ENCODE measurements at regions not wholly inside any gene's neighbourhood (a gene's known extent, or its start where the extent isn't known, plus 50 kb on each side); places are given as distances from the start of the nearest gene placed in this dataset.

DNA sequence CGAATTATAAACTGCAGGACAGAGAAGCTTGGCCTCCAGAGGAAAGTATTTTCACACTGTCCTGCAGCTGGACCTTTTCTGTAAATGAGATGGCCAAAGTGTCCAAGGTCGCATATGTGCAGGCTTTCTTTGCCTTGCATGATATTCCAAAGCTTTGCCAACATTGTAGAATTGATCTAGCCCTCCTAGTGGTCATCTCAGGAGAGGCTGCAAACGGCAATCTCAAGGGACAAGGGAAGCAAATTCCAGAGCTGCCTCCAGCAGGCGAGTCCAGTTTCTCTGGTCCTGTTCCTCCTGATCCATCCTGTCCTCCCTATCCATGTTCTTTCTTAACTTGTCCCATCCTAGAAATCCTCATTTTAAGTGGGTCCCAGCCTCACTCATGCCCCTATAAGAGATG, 373.4 kb upstream of the PCDH15 start:
- TF ChIP-seq, protein P1, sequence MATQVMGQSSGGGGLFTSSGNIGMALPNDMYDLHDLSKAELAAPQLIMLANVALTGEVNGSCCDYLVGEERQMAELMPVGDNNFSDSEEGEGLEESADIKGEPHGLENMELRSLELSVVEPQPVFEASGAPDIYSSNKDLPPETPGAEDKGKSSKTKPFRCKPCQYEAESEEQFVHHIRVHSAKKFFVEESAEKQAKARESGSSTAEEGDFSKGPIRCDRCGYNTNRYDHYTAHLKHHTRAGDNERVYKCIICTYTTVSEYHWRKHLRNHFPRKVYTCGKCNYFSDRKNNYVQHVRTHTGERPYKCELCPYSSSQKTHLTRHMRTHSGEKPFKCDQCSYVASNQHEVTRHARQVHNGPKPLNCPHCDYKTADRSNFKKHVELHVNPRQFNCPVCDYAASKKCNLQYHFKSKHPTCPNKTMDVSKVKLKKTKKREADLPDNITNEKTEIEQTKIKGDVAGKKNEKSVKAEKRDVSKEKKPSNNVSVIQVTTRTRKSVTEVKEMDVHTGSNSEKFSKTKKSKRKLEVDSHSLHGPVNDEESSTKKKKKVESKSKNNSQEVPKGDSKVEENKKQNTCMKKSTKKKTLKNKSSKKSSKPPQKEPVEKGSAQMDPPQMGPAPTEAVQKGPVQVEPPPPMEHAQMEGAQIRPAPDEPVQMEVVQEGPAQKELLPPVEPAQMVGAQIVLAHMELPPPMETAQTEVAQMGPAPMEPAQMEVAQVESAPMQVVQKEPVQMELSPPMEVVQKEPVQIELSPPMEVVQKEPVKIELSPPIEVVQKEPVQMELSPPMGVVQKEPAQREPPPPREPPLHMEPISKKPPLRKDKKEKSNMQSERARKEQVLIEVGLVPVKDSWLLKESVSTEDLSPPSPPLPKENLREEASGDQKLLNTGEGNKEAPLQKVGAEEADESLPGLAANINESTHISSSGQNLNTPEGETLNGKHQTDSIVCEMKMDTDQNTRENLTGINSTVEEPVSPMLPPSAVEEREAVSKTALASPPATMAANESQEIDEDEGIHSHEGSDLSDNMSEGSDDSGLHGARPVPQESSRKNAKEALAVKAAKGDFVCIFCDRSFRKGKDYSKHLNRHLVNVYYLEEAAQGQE (IDR thresholded peaks at IDR 0.05; ENCODE audit: insufficient read depth in 1 of 2, low read depth in 2 of 2, low read length in 2 of 2): no peak
- TF ChIP-seq TAF1 (IDR thresholded peaks at IDR 0.05; ENCODE audit: borderline replicate concordance, insufficient read depth, low read length) (no peak), POLR2AphosphoS5 (IDR thresholded peaks at IDR 0.05; ENCODE audit: low read depth, low read length) (no peak), SIN3A (IDR thresholded peaks at IDR 0.05; ENCODE audit: borderline replicate concordance, insufficient read depth, low read length) (no peak), FOXP2 (optimal IDR thresholded peaks at IDR 0.05; ENCODE audit: borderline replicate concordance, extremely low read depth, extremely low read length, insufficient read depth) (no peak)

DNA sequence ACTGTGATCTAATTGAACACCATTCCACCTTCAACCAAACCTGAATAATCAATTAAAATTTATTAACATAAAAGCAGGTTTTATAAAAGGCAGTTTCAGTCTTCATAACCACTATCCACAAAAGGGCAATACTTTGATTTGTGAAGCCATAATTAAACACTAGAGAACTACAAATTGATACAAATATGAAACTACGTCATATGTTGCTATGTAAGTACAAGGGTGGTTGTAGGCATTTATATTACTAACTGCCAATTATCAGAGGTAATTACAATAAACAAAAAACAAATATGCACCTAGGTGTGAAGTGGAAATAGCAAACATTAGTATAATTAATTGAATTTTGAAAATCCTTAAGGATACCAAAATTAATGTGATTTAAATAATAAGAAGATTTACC, 368.5 kb upstream of the PCDH15 start:
- TF ChIP-seq TAF1 (IDR thresholded peaks at IDR 0.05; ENCODE audit: borderline replicate concordance, insufficient read depth, low read length) (no peak), FOXP2 (optimal IDR thresholded peaks at IDR 0.05; ENCODE audit: borderline replicate concordance, extremely low read depth, extremely low read length, insufficient read depth) (no peak), SIN3A (IDR thresholded peaks at IDR 0.05; ENCODE audit: borderline replicate concordance, insufficient read depth, low read length) (no peak), POLR2AphosphoS5 (IDR thresholded peaks at IDR 0.05; ENCODE audit: low read depth, low read length) (no peak)
- TF ChIP-seq, protein P1 (IDR thresholded peaks at IDR 0.05; ENCODE audit: insufficient read depth in 1 of 2, low read depth in 2 of 2, low read length in 2 of 2): no peak

DNA sequence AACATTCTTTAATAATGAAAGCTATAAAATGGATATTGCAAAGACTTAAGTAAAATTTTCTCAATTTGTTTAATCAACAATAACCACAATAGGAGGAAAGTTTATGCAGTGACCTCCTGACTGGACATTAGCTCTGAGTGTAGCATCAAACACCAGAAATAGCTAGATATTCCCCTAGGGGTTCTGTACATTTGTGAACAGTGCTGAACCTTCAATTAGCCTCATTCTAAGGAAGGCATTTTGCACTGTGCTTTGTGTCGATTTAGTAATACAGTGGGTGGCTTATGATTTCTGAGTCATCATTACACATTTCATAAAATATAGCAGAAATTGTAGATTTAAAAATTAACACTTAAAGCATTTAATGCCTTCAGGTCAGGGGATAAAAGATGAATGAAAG, 367.3 kb upstream of the PCDH15 start:
- TF ChIP-seq TAF1 (IDR thresholded peaks at IDR 0.05; ENCODE audit: borderline replicate concordance, insufficient read depth, low read length) (no peak), POLR2AphosphoS5 (IDR thresholded peaks at IDR 0.05; ENCODE audit: low read depth, low read length) (no peak), FOXP2 (optimal IDR thresholded peaks at IDR 0.05; ENCODE audit: borderline replicate concordance, extremely low read depth, extremely low read length, insufficient read depth) (no peak), SIN3A (IDR thresholded peaks at IDR 0.05; ENCODE audit: borderline replicate concordance, insufficient read depth, low read length) (no peak)
- TF ChIP-seq, protein P1 (IDR thresholded peaks at IDR 0.05; ENCODE audit: insufficient read depth in 1 of 2, low read depth in 2 of 2, low read length in 2 of 2): no peak

DNA sequence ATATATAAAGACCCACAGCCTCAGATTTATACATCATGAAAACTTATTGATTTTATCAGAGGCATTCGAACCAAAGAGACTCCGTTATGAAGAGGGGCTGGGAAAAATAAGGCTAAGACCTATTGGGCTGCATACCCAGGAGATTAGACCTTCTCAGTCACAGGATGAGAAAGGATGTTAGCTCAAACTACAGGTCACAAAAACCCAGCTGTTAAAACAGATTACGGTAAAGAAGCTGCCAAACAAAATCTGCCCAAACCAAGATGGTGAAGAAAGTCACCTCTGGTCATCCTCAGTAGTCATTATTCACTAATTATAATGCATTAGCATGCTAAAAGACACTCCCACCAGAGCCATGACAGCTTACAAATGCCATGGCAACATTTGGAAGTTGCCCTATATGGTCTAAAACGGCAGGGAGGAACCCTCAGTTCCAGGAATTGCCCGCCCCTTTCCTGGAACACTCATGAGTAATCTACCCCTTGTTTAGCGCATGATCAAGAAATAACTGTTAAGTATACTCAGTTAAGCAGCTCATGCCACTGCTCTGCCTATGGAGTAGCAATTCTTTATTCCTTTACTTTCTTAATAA, 362.5 kb upstream of the PCDH15 start:
- TF ChIP-seq, protein P1 (IDR thresholded peaks at IDR 0.05; ENCODE audit: insufficient read depth in 1 of 2, low read depth in 2 of 2, low read length in 2 of 2): no peak

DNA sequence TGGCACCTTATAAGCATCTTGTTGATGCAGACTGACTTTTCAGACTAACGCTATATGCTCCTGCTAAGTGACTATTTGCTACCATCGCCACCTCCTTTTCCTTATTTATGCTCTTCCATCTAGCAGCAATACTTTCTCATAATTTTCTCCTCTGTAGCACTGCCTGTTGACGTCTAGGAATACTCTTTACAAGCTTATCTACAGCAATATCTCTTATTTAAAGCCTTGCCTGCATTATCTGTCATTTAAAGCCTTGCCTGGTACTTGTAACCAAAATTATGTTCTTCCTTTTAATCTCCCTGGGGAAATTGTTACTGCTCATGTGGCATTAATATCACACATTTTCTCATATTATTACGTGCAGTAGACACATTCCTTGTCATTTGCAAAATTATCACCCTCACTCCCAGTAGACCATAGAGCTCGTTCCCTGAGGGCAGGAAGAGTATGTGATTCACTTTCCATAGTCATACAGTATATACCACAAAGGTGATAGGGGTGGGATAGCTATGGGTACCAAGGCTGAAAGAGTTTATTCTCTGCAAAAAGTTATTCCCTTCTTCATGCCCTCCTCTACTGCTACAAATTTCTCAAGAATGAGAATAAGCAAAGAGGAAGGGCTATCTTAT, 359.7 kb upstream of the PCDH15 start:
- no peak for TF ChIP-seq TAF1 (IDR thresholded peaks at IDR 0.05; ENCODE audit: borderline replicate concordance, insufficient read depth, low read length)
- TF ChIP-seq FOXP2 (optimal IDR thresholded peaks at IDR 0.05; ENCODE audit: borderline replicate concordance, extremely low read depth, extremely low read length, insufficient read depth): no peak
- TF ChIP-seq POLR2AphosphoS5 (IDR thresholded peaks at IDR 0.05; ENCODE audit: low read depth, low read length): no peak
- TF ChIP-seq, protein P1 (IDR thresholded peaks at IDR 0.05; ENCODE audit: insufficient read depth in 1 of 2, low read depth in 2 of 2, low read length in 2 of 2): no peak
- no peak for TF ChIP-seq SIN3A (IDR thresholded peaks at IDR 0.05; ENCODE audit: borderline replicate concordance, insufficient read depth, low read length)
